WI38 (cell line): ENCODE measurements at regions not wholly inside any gene's neighbourhood (a gene's known extent, or its start where the extent isn't known, plus 50 kb on each side); places are given as distances from the start of the nearest gene placed in this dataset.

ENCODE experiments used
- H3K4me3 ChIP-seq: 2 replicates; pipeline ENCODE4 v1.5.1; 2011; ENCODE audit warnings: low read depth, mild to moderate bottlenecking, control low read depth, low read length
- TF ChIP-seq, protein P1 (sequence below): IDR thresholded peaks from 2 replicates; pipeline ENCODE4 v1.5.1; 2012; ENCODE audit warnings: low read depth, mild to moderate bottlenecking, control low read depth, low read length

DNA sequence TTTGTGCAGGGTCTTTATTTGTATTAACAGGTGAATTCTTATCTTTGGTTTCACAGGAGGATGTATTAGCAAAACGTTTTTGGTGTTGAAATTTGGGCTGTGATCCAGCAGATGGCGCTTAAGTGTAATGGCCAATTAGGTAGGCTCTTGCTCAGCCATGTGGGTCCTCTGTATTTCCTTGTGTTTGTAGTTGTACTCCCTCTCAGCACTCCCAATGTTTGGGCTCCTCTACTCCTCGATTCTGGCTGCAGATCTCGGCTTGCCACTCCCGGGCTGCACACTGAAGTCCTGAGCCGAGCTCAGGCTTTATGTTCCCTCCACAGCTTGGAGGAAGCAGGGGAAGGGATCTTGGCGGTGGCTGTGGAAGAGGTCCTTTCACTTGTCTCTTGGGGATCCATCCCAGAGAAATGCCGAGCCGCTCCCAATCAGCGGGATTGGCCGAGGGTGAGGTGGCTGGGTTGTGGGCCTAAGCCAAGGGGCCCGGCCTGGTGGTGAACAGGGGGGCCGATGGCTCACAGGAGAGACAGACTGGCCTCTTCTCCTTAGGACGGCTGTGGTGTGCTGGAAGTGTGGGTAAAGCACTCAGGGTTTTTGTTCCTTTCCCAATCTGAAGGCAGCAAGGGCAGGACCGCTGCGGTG, 133.7 kb downstream of the AEBP2 start:
- no peak overlapping the region for H3K4me3 ChIP-seq
- TF ChIP-seq, protein P1, sequence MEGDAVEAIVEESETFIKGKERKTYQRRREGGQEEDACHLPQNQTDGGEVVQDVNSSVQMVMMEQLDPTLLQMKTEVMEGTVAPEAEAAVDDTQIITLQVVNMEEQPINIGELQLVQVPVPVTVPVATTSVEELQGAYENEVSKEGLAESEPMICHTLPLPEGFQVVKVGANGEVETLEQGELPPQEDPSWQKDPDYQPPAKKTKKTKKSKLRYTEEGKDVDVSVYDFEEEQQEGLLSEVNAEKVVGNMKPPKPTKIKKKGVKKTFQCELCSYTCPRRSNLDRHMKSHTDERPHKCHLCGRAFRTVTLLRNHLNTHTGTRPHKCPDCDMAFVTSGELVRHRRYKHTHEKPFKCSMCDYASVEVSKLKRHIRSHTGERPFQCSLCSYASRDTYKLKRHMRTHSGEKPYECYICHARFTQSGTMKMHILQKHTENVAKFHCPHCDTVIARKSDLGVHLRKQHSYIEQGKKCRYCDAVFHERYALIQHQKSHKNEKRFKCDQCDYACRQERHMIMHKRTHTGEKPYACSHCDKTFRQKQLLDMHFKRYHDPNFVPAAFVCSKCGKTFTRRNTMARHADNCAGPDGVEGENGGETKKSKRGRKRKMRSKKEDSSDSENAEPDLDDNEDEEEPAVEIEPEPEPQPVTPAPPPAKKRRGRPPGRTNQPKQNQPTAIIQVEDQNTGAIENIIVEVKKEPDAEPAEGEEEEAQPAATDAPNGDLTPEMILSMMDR: peak; percentile 57

DNA sequence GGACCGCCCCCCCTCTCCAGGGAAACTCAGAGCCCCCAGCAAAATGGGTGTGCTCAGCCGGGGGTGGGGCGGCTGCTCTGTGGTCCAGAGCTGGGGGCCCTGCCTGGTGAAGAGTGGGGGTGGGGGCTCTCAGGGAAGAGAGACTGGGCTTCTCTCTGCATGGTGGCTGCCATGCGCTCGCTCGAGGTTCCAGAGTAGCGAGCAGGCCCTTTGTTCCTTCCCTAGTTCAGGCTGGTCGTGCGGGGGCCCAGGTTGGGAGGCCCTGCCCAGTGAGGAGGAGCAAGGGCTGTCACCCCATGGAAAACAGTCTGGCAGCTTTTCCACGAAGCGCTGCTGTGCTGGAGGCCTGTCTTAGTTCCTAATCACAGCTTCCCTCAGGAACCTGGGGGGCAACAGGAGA, 134.6 kb downstream of the AEBP2 start:
- no peak overlapping the region for H3K4me3 ChIP-seq
- TF ChIP-seq, protein P1: no peak

DNA sequence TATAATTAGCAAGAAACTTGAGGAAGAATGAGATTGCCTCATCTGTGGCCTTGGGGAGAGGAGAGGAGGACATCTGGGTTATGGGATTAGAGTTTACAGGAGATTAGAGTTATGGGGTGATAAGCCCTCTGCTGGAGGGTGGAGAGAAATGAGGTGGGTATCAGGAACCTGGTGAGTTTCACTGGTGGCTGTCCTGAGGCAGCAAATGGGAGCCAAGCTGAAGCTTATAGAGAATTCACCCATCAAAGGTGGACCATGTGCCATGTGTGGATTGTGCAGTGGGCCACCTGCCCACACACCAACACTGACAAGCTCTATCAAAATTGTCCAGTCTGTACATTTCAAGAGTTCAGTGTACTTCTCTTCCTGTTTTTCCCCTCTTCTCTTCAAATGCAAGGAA, 135.3 kb downstream of the AEBP2 start:
- no peak overlapping the region for H3K4me3 ChIP-seq
- TF ChIP-seq, protein P1: no peak

DNA sequence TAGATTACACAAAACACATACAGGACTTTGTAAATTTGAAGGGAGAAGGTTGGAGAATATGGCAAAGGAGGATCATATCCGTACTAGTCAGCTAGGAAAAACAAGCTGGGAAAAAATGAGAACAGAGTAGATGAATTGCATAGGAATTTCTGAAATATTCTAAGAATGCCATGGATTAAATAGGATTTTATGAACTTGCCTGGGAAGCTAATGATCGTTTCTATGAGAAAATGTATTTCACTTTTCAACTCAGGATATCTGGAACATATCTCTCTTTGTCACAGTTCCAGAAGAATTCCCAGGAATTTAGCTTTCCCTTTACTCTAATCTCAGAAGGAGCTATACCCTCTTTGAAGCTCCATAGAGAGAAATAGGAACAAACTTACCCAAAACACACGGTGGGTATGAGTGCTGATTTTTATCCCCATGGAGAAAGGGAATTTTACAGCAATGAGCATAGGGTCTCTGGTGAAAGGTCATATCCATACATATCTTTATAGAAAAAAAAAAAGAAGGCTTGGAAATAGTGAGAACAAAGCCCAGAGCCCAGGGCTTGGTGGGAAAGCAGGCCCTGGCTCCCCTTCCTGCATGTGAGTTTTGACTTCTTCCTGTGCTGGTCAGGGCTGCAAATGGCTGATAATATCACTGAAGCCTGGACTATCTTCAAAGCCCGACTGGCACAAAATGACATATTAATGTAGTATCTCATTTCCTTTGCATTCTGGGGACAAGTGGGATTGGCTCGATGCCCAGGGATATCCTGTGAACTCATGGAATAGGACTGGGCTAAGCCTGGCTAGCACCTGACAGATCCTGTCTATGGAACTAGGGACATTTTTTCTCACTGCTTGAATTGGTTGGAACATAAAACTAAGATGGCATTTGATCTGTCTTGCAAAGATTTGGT, 136.3 kb downstream of the AEBP2 start:
- TF ChIP-seq, protein P1: no peak
- H3K4me3 ChIP-seq: no peak overlapping the region

DNA sequence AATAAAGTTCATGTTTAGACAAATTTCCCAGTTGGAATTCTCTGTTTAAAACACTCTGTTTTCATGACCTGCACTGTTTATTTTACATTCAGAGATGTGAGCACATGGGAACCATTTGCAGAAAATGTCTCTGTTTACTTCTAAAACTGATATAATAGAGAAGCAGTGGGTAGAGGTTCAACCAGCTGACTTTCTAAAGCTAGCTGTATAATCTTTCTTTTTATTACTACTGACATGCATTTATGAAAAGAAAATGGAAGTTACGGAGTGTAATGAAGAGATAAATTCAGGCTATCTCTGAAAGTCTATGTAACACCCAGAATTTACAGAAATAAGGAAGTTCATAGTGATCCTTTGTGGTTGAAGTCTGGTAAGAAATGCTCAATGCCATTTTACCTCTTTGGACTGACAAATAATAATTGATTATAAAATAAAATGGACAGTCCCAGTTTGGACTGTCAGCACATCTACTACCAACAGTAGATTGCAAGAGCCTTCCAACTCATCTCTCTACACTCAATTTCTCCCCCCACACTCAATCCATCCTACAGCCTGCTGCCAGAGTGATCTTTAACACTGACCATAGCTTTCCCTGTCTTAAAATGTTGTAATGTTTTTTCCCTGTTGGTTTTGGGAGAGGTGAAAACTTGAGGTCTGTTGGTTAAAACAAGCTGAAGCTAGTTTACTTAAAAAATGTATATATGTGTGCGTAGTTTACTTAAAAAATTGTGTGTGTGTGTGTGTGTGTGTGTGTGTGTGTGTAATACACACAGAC, 137.4 kb downstream of the AEBP2 start:
- TF ChIP-seq, protein P1: no peak
- H3K4me3 ChIP-seq: no peak overlapping the region

DNA sequence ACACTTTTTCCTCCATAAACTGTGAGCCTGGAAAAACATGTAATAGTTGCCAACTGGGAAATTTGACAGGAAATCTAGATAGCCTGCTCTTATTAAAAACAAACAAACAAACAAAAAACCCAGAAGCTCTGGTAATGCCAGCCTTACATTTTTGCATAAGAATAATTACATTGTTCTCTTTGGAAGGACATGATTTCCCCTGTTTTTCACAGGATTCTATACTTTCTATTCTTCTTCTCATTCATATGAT, 137.9 kb downstream of the AEBP2 start:
- TF ChIP-seq, protein P1: no peak
- no peak overlapping the region for H3K4me3 ChIP-seq

DNA sequence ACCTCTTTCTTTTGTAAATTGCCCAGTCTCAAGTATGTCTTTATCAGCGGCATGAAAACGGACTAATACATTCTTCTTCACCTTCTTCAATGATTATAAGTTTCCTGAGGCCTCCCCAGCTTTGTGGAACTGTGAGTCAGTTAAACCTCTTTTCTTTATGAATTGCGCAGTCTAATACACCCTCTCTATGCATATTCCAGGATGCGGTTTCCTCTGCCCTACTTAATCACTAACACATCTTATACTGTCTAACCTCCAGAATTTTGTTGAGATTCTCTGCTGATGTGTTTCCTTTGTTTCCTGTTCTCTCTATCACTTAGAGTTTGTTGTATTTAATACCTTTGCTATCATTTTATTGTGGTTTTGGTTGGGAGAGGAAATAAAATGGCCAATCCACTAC, 145.4 kb downstream of the AEBP2 start:
- no peak overlapping the region for H3K4me3 ChIP-seq
- TF ChIP-seq, protein P1: no peak
